GM21737 (cell line): ENCODE measurements at regions not wholly inside any gene's neighbourhood (a gene's known extent, or its start where the extent isn't known, plus 50 kb on each side); places are given as distances from the start of the nearest gene placed in this dataset.

Experiments used
- ATAC-seq: cut with Tn5 transposase; IDR thresholded peaks from one replicate; pipeline ENCODE4 v1.9.1; 2021; ENCODE audit warnings: mild to moderate bottlenecking, moderate library complexity; ENCODE audit not compliant: unreplicated experiment

GRCh38 chr7:86975449-86975848 lies 84.0 kb downstream of the ELAPOR2 start:
- ATAC-seq, result no peak

- ATAC-seq, result no peak
Observed at GRCh38 chr7:86972072-86972471, 87.4 kb downstream of the ELAPOR2 start.

GRCh38 chr7:86970986-86971385 lies 88.5 kb downstream of the ELAPOR2 start:
- ATAC-seq, result no peak

GRCh38 chr7:86970547-86970946 lies 88.9 kb downstream of the ELAPOR2 start:
- ATAC-seq, result no peak

GRCh38 chr7:86969865-86970264 lies 89.6 kb downstream of the ELAPOR2 start:
- no peak for ATAC-seq

GRCh38 chr7:86968618-86969017 lies 90.8 kb downstream of the ELAPOR2 start:
- no peak for ATAC-seq

- ATAC-seq, result no peak
Observed at GRCh38 chr7:86966916-86967315, 92.5 kb downstream of the ELAPOR2 start.

- no peak for ATAC-seq
Observed at GRCh38 chr7:86965727-86966120, 93.7 kb downstream of the ELAPOR2 start.

- ATAC-seq, result no peak
Observed at GRCh38 chr7:86964973-86965726, 94.3 kb downstream of the ELAPOR2 start.

GRCh38 chr7:86963599-86964230 lies 95.7 kb downstream of the ELAPOR2 start:
- peak; percentile 82 for ATAC-seq

GRCh38 chr7:86962623-86963022 lies 96.8 kb downstream of the ELAPOR2 start:
- no peak for ATAC-seq

- no peak for ATAC-seq
Observed at GRCh38 chr7:86961686-86962085, 97.8 kb downstream of the ELAPOR2 start.

- no peak for ATAC-seq
Observed at GRCh38 chr7:86958380-86958779, 101.1 kb downstream of the ELAPOR2 start.

GRCh38 chr7:86956567-86956966 lies 102.9 kb downstream of the ELAPOR2 start:
- no peak for ATAC-seq

GRCh38 chr7:86955895-86956503 lies 103.5 kb downstream of the ELAPOR2 start:
- no peak for ATAC-seq

GRCh38 chr7:86954971-86955370 lies 104.5 kb downstream of the ELAPOR2 start:
- ATAC-seq, result no peak

GRCh38 chr7:86953653-86954336 lies 105.7 kb downstream of the ELAPOR2 start:
- no peak for ATAC-seq

- no peak for ATAC-seq
Observed at GRCh38 chr7:86953219-86953618, 106.2 kb downstream of the ELAPOR2 start.

- no peak for ATAC-seq
Observed at GRCh38 chr7:86951895-86952294, 107.6 kb downstream of the ELAPOR2 start.

GRCh38 chr7:86950944-86951343 lies 108.5 kb downstream of the ELAPOR2 start:
- no peak for ATAC-seq

- ATAC-seq, result no peak
Observed at GRCh38 chr7:86950360-86950759, 109.1 kb downstream of the ELAPOR2 start.
